ENCODE measurements at regions not wholly inside any gene's neighbourhood (a gene's known extent, or its start where the extent isn't known, plus 50 kb on each side); places are given as distances from the start of the nearest gene placed in this dataset.

GRCh38 chr2:49687918-49688317, 533.6 kb upstream of the FSHR start:
- ATAC-seq: no peak
- H3K4me1 Mint-ChIP-seq: peaks cover 5% of the 10 kb centered on the region; the same call in 2 of the 3 replicates

More at GRCh38 chr2:49687918-49688317, 533.6 kb upstream of the FSHR start:
- Histone ChIP-seq H3K27me3 (ENCODE audit: insufficient read depth) (no peaks in the 10 kb centered on the region), H3K4me2 (no peak overlapping the region), H3K79me2 (replicated peaks; ENCODE audit: insufficient read depth) (no peaks in the 10 kb centered on the region), H3K27ac (ENCODE audit: low read depth) (no peak overlapping the region), H3K4me3 (no peak overlapping the region), H2AFZ (no peak overlapping the region), H4K20me1 (replicated peaks; ENCODE audit: insufficient read depth) (no peaks in the 10 kb centered on the region), H3F3A (replicated peaks; ENCODE audit: low read depth) (no peaks in the 10 kb centered on the region), H3K4me1 (ENCODE audit: insufficient read depth) (no peaks in the 10 kb centered on the region), H3K9me2 (ENCODE audit: insufficient read depth) (no peaks in the 10 kb centered on the region), H3K36me3 (ENCODE audit: insufficient read depth) (no peaks in the 10 kb centered on the region)
- no peak overlapping the region for H3K4me3 Mint-ChIP-seq
- no peaks in the 10 kb centered on the region for H3K36me3 Mint-ChIP-seq (ENCODE audit: low read depth)
- DNase-seq (ENCODE audit: low spot score): peak; percentile 15
- no peak for TF ChIP-seq CREB1 (CRISPR knock-in tag; IDR thresholded peaks at IDR 0.05; ENCODE audit: low read depth)
- TF ChIP-seq REST (IDR thresholded peaks at IDR 0.05; ENCODE audit: unreplicated experiment): no peak
- peak in 1 of 2 experiments; percentile 64; a peak in 3 of 4 replicates for TF ChIP-seq CTCF (conservative IDR thresholded peaks at IDR 0.05; ENCODE audit: low read depth in 2 of 2)
- H3K27me3 Mint-ChIP-seq (ENCODE audit: insufficient read depth, low read depth, poor library complexity): no peaks in the 10 kb centered on the region
- H3K27ac Mint-ChIP-seq: no peak overlapping the region
- H3K9me3 Mint-ChIP-seq: no peaks in the 10 kb centered on the region

All from GM23338 (cell line).